Globus pallidus (tissue), 1 donor: ENCODE measurements at regions not wholly inside any gene's neighbourhood (a gene's known extent, or its start where the extent isn't known, plus 50 kb on each side); places are given as distances from the start of the nearest gene placed in this dataset.

ENCODE experiments used
- DNase-seq: peaks from one replicate; pipeline ENCODE4 v3.0.0-alpha.2; 2015; ENCODE audit warnings: low spot score

GRCh38 chr2:56615760-56616159 lies 432.0 kb downstream of the CCDC85A start:
- DNase-seq, result no peak

- no peak for DNase-seq
These were observed 440.4 kb downstream of the CCDC85A start for GRCh38 chr2:56624181-56624580.

GRCh38 chr2:56626927-56627326 lies 443.1 kb downstream of the CCDC85A start:
- no peak for DNase-seq

GRCh38 chr2:56630286-56630685 lies 446.5 kb downstream of the CCDC85A start:
- DNase-seq, result no peak

- no peak for DNase-seq
These were observed 464.2 kb downstream of the CCDC85A start for GRCh38 chr2:56647997-56648396.

GRCh38 chr2:56648802-56649201 lies 465.0 kb downstream of the CCDC85A start:
- DNase-seq, result no peak

- DNase-seq, result no peak
These were observed 471.1 kb downstream of the CCDC85A start for GRCh38 chr2:56654936-56655335.

GRCh38 chr2:56656826-56657225 lies 473.0 kb downstream of the CCDC85A start:
- no peak for DNase-seq

GRCh38 chr2:56666777-56667176 lies 483.0 kb downstream of the CCDC85A start:
- no peak for DNase-seq

GRCh38 chr2:56671973-56672569 lies 488.3 kb downstream of the CCDC85A start:
- no peak for DNase-seq

- no peak for DNase-seq
These were observed 490.3 kb downstream of the CCDC85A start for GRCh38 chr2:56674084-56674483.

GRCh38 chr2:56676966-56677365 lies 493.2 kb downstream of the CCDC85A start:
- no peak for DNase-seq

GRCh38 chr2:56680971-56681631 lies 497.3 kb downstream of the CCDC85A start:
- DNase-seq, result no peak

- no peak for DNase-seq
These were observed 498.0 kb downstream of the CCDC85A start for GRCh38 chr2:56681659-56682396.

GRCh38 chr2:56682397-56682760 lies 498.6 kb downstream of the CCDC85A start:
- DNase-seq, result no peak

GRCh38 chr2:56684327-56684726 lies 500.5 kb downstream of the CCDC85A start:
- DNase-seq, result no peak

- no peak for DNase-seq
These were observed 501.4 kb downstream of the CCDC85A start for GRCh38 chr2:56685205-56685604.

- DNase-seq, result no peak
These were observed 503.4 kb downstream of the CCDC85A start for GRCh38 chr2:56687169-56687568.

GRCh38 chr2:56688661-56689060 lies 504.9 kb downstream of the CCDC85A start:
- DNase-seq, result no peak

GRCh38 chr2:56693501-56693900 lies 509.7 kb downstream of the CCDC85A start:
- no peak for DNase-seq

- DNase-seq, result no peak
These were observed 519.2 kb downstream of the CCDC85A start for GRCh38 chr2:56703001-56703400.

- no peak for DNase-seq
These were observed 521.9 kb downstream of the CCDC85A start for GRCh38 chr2:56705713-56706112.

GRCh38 chr2:56707218-56707617 lies 523.4 kb downstream of the CCDC85A start:
- DNase-seq, result no peak
